Myocyte (in vitro differentiated cells): ENCODE measurements at regions not wholly inside any gene's neighbourhood (a gene's known extent, or its start where the extent isn't known, plus 50 kb on each side); places are given as distances from the start of the nearest gene placed in this dataset.
A peak's percentile ranks its signal among the peaks of the same experiment; 100 is the strongest.

ENCODE experiments used
- DNase-seq: peaks from one replicate; pipeline ENCODE4 v3.0.0-alpha.2; 2012; ENCODE audit warnings: low read depth

- DNase-seq = no peak
These were observed 62.0 kb upstream of the IGFBP3 start for GRCh38 chr7:45982907-45983719.

- DNase-seq = no peak
These were observed 61.1 kb upstream of the IGFBP3 start for GRCh38 chr7:45982132-45982531.

GRCh38 chr7:45980973-45981372, 59.9 kb upstream of the IGFBP3 start:
- no peak for DNase-seq

- no peak for DNase-seq
These were observed 59.3 kb upstream of the IGFBP3 start for GRCh38 chr7:45980181-45980905.

- no peak for DNase-seq
These were observed 58.5 kb upstream of the IGFBP3 start for GRCh38 chr7:45979275-45980180.

- no peak for DNase-seq
These were observed 57.7 kb upstream of the IGFBP3 start for GRCh38 chr7:45978731-45979211.

- DNase-seq = peak; percentile 89
These were observed 57.1 kb upstream of the IGFBP3 start for GRCh38 chr7:45978010-45978681.

GRCh38 chr7:45977256-45977780, 56.2 kb upstream of the IGFBP3 start:
- DNase-seq = no peak

GRCh38 chr7:45976485-45976856, 55.4 kb upstream of the IGFBP3 start:
- no peak for DNase-seq

- no peak for DNase-seq
These were observed 54.9 kb upstream of the IGFBP3 start for GRCh38 chr7:45975847-45976484.

- DNase-seq = no peak
These were observed 54.3 kb upstream of the IGFBP3 start for GRCh38 chr7:45975367-45975766.

- DNase-seq = no peak
These were observed 53.7 kb upstream of the IGFBP3 start for GRCh38 chr7:45974540-45975360.

GRCh38 chr7:45973725-45974532, 52.9 kb upstream of the IGFBP3 start:
- peak; percentile 35 for DNase-seq

- DNase-seq = no peak
These were observed 51.7 kb upstream of the IGFBP3 start for GRCh38 chr7:45972629-45973312.

GRCh38 chr7:45971661-45972175, 50.6 kb upstream of the IGFBP3 start:
- no peak for DNase-seq

- no peak for DNase-seq
These were observed 50.1 kb upstream of the IGFBP3 start for GRCh38 chr7:45971171-45971570.
